Heart left ventricle (tissue), 16 donors: ENCODE measurements at regions not wholly inside any gene's neighbourhood (a gene's known extent, or its start where the extent isn't known, plus 50 kb on each side); places are given as distances from the start of the nearest gene placed in this dataset.

Experiments used
- ATAC-seq, 4 donors: fragments of 200-7000 bp; cut with Tn5 transposase; one replicate each; pipeline ENCODE4 v1.9.1; 2020 to 2022; ENCODE audit warnings: moderate library complexity in 4 of 4, mild to moderate bottlenecking in 3 of 4, moderate number of reproducible peaks in 1 of 4
- DNase-seq, 5 donors: peaks; one replicate each; pipeline ENCODE4 v3.0.0-alpha.2; 2020
- H3K27ac ChIP-seq, 12 donors: fragments of 200-600 bp; sonication (generic) in 4 of 12; one replicate each; pipeline versions ENCODE4 v1.5.0 to v1.8.0; 2016 to 2022; ENCODE audit warnings: mild to moderate bottlenecking in 2 of 12
- H3K27me3 ChIP-seq, 9 donors: fragments of 200-600 bp; sonication (generic) in 2 of 9; one replicate each; pipeline versions ENCODE4 v1.5.1 to v1.8.0; 2016 to 2022; ENCODE audit warnings: mild to moderate bottlenecking in 3 of 9
- H3K36me3 ChIP-seq, 9 donors: fragments of 200-600 bp; sonication (generic) in 2 of 9; one replicate each; pipeline versions ENCODE4 v1.5.0 to v1.8.0; 2018 to 2022; ENCODE audit warnings: mild to moderate bottlenecking in 2 of 9
- H3K4me1 ChIP-seq, 12 donors: fragments of 200-600 bp; sonication (generic) in 4 of 12; one replicate each; pipeline versions ENCODE4 v1.5.0 to v1.8.0; 2016 to 2022; ENCODE audit warnings: mild to moderate bottlenecking in 3 of 12
- H3K4me3 ChIP-seq, 12 donors: fragments of 200-600 bp; sonication (generic) in 4 of 12; one replicate each; pipeline versions ENCODE4 v1.5.0 to v1.8.0; 2017 to 2022; ENCODE audit warnings: mild to moderate bottlenecking in 9 of 12, moderate library complexity in 4 of 12
- H3K9me3 ChIP-seq, 12 donors: fragments of 200-600 bp; sonication (generic) in 4 of 12; one replicate each; pipeline versions ENCODE4 v1.5.0 to v1.8.0; 2016 to 2022; ENCODE audit warnings: mild to moderate bottlenecking in 1 of 12
- CTCF ChIP-seq, 12 donors: fragments of 200-600 bp; sonication (generic) in 4 of 12; IDR thresholded peaks; one replicate each; pipeline versions ENCODE4 v1.5.0 to v1.8.0; 2018 to 2022; ENCODE audit warnings: antibody characterized with exemption in 12 of 12, mild to moderate bottlenecking in 5 of 12
- POLR2A ChIP-seq, 2 donors: fragments of 450-650 bp; IDR thresholded peaks; one replicate each; pipeline ENCODE4 v1.6.1; 2017; ENCODE audit warnings: antibody characterized with exemption in 2 of 2, mild to moderate bottlenecking in 2 of 2, moderate library complexity in 2 of 2
- WGBS, 4 donors: extraction: QIAGEN DNeasy Blood & Tissue Kit in 2 of 4; methylation state at CpG; one replicate each; pipeline versions ENCODE4 v1.1.5 to v1.1.7; 2013 to 2018; 5-methylcytosine and 5-hydroxymethylcytosine counted together
- intact Hi-C, 10 donors: fragments of 100-400 bp; cut with DNase I; formaldehyde crosslinking; loops; one replicate each; pipeline versions ENCODE4 v1.11.1 to v1.14.2; 2022
- donor health status: ischemic (EF 13 %, LVEDD 7.1; RV severe dilation, severe dysfunction).
- donor health status: healthy with polysubstance abuse.
- donor health status: DM: no; HTN: yes; CAD: no.
- donor health status: DM: no; HTN: no; CAD: no.
- donor health status: ischemic (EF 25% LVEDD 6.9; RV normal size, moderate dysfunction).
- donor health status: ischemic (EF 25% LVEDD 5.7; RV mildly dilated, moderate dysfunction).
- donor health status: healthy.
- donor health status: DM: yes; HTN: yes; CAD: no.
- donor health status: ischemic (EF 35%, LVEDD 5.7; RV mildly dilated, moderate dysfunction).
- donor health status: nonischemic (EF 11% LVEDD 7.7; RV severe dilation, severe dysfunction).
- donor health status: DM: yes; HTN: yes; CAD: no.
- donor health status: PGD.
- donor health status: ischemic (EF 29% LVEDD 5.4; RV normal size, mild dysfunction).
- donor health status: nonischemic (EF 23%, LVEDD 6.1; RV moderate dilation, normal function).

- Histone ChIP-seq H3K36me3 (no peaks in the 10 kb centered on the region), H3K4me3 (no peak overlapping the region), H3K27ac (no peak overlapping the region), H3K4me1 (no peaks in the 10 kb centered on the region), H3K27me3 (no peaks in the 10 kb centered on the region), H3K9me3 (peaks cover 0 to 13% (median 0%) of the 10 kb centered on the region in 12 donors)
- TF ChIP-seq POLR2A (IDR thresholded peaks at IDR 0.05) (no peak), CTCF (IDR thresholded peaks at IDR 0.05) (no peak)
- intact Hi-C loops: no loop called here
- ATAC-seq (no peak), DNase-seq (no peak)
- WGBS, 4 donors: 96 to 97% (median 96%) methylated on average over 20 of the region's 20 CpGs
Measured at GRCh38 chr2:105943977-105944376, 199.3 kb downstream of the NCK2 start.
